Stomach (tissue), 8 donors: ENCODE measurements at regions not wholly inside any gene's neighbourhood (a gene's known extent, or its start where the extent isn't known, plus 50 kb on each side); places are given as distances from the start of the nearest gene placed in this dataset.
A peak's percentile ranks its signal among the peaks of the same experiment; 100 is the strongest.

Source experiments
- DNase-seq, 2 donors: peaks; one replicate each; pipeline versions ENCODE4 v3.0.0 to v3.0.0-alpha.2; 2013 to 2019
- H3K27ac ChIP-seq, 5 donors: fragments of 200-600 bp in 4 of 5; sonication (generic) in 4 of 5; one replicate each; pipeline ENCODE4 v1.5.1; 2013 to 2019; ENCODE audit warnings: mild to moderate bottlenecking in 1 of 5, moderate library complexity in 1 of 5
- H3K27me3 ChIP-seq, 3 donors: fragments of 200-600 bp; sonication (generic); one replicate each; pipeline ENCODE4 v1.5.1; 2017 to 2019; ENCODE audit warnings: mixed run types in 1 of 3
- H3K36me3 ChIP-seq, 4 donors: fragments of 200-600 bp; sonication (generic); 1 replicate in 3 of 4; 2 replicates in 1 of 4; pipeline ENCODE4 v1.5.1; 2016 to 2019
- H3K4me1 ChIP-seq, 4 donors: fragments of 200-600 bp; sonication (generic); one replicate each; pipeline ENCODE4 v1.5.1; 2016 to 2019
- H3K4me3 ChIP-seq, 4 donors: fragments of 200-600 bp; sonication (generic) in 3 of 4; one replicate each; pipeline ENCODE4 v1.5.1; 2016 to 2019; ENCODE audit warnings: mild to moderate bottlenecking in 1 of 4
- H3K9me3 ChIP-seq, 4 donors: fragments of 200-600 bp; sonication (generic); one replicate each; pipeline ENCODE4 v1.5.1; 2016 to 2019
- CTCF ChIP-seq, 7 experiments: fragments of 450-650 bp in 4 of 7; fragments of 200-600 bp in 3 of 7; sonication (generic) in 3 of 7; IDR thresholded peaks; one replicate each; pipeline ENCODE4 v1.5.1; 2016 to 2019; ENCODE audit warnings: antibody characterized with exemption in 7 of 7, control low read depth in 2 of 7, mild to moderate bottlenecking in 1 of 7
- EP300 ChIP-seq: sonication (generic); formaldehyde crosslinking; IDR thresholded peaks from one replicate; pipeline ENCODE4 v1.6.1; 2017; ENCODE audit warnings: antibody characterized with exemption
- POLR2A ChIP-seq, 4 donors: fragments of 450-650 bp; IDR thresholded peaks; one replicate each; pipeline ENCODE4 v1.6.1; 2016; ENCODE audit warnings: antibody characterized with exemption in 4 of 4, control low read depth in 2 of 4, mild to moderate bottlenecking in 1 of 4, moderate library complexity in 1 of 4
- POLR2AphosphoS5 ChIP-seq, 3 donors: sonication (generic); formaldehyde crosslinking; IDR thresholded peaks; one replicate each; pipeline ENCODE4 v1.6.1; 2016; ENCODE audit warnings: antibody characterized with exemption in 3 of 3
- WGBS, 5 donors: extraction: QIAGEN DNeasy Blood & Tissue Kit in 3 of 5; methylation state at CpG; one replicate each; pipeline versions ENCODE4 v1.1.5 to v1.1.7; 2013 to 2018; 5-methylcytosine and 5-hydroxymethylcytosine counted together
- intact Hi-C: fragments of 100-400 bp; cut with DNase I; formaldehyde crosslinking; loops from one replicate; pipeline ENCODE4 v1.15.1; 2023; ENCODE audit warnings: low total_unique reads
- donor health status: healthy with polysubstance abuse.
- donor health status: Bipolar disorder and iron deficiency.
- donor health status: healthy.

- Histone ChIP-seq H3K4me1 (peaks cover 0 to 6% (median 2%) of the 10 kb centered on the region in 4 donors), H3K4me3 (no peak overlapping the region), H3K9me3 (no peaks in the 10 kb centered on the region), H3K27ac (no peak overlapping the region), H3K27me3 (no peaks in the 10 kb centered on the region), H3K36me3 (no peaks in the 10 kb centered on the region)
- TF ChIP-seq POLR2AphosphoS5 (IDR thresholded peaks at IDR 0.05) (no peak), EP300 (no peak), POLR2A (IDR thresholded peaks at IDR 0.05) (no peak), CTCF (IDR thresholded peaks at IDR 0.05) (no peak)
- DNase-seq, result no peak
- intact Hi-C loops, result no loop called here
Observed at GRCh38 chr2:145292166-145292565, 772.2 kb upstream of the ZEB2 start.

GRCh38 chr2:145290986-145291385 is 771.1 kb upstream of the ZEB2 start:
- Histone ChIP-seq H3K4me3 (no peak overlapping the region), H3K4me1 (peaks cover 0 to 13% (median 3%) of the 10 kb centered on the region in 4 donors), H3K9me3 (no peaks in the 10 kb centered on the region), H3K27ac (no peak overlapping the region), H3K27me3 (no peaks in the 10 kb centered on the region), H3K36me3 (no peaks in the 10 kb centered on the region)
- WGBS, 5 donors, result 68 to 87% (median 78%) methylated on average over 2 of the region's 2 CpGs
- no peak for DNase-seq
- intact Hi-C loops, result no loop called here
- TF ChIP-seq POLR2A (IDR thresholded peaks at IDR 0.05), result no peak
- no peak for TF ChIP-seq CTCF (IDR thresholded peaks at IDR 0.05)
- no peak for TF ChIP-seq EP300
- no peak for TF ChIP-seq POLR2AphosphoS5 (IDR thresholded peaks at IDR 0.05)

DNA sequence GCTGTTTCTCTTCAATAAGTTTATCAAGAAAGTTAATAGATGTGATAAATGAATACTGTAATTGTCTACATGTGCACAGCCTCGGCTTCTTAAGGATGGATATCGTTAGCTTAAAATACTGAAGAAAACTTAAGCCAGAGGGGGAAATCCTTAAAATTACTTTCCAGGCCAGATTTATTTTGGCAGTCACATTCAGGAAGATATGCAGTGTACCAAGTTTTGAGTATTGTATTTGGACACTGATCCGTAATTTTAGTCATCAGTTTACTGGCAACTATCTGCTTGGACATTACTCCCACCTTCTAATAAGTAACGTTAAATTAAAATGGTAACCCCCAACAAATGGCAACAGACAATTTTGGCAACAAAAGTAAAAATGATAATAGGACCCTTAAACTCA is 770.0 kb upstream of the ZEB2 start:
- intact Hi-C loops, result no loop called here
- peak in 1 of 2 donors; percentile 29 for DNase-seq
- H3K27ac ChIP-seq, result no peak overlapping the region
- H3K36me3 ChIP-seq, result no peaks in the 10 kb centered on the region
- H3K4me1 ChIP-seq, result peaks cover 0 to 13% (median 3%) of the 10 kb centered on the region in 4 donors
- TF ChIP-seq POLR2AphosphoS5 (IDR thresholded peaks at IDR 0.05), result no peak
- no peak for TF ChIP-seq CTCF (IDR thresholded peaks at IDR 0.05)
- no peak for TF ChIP-seq POLR2A (IDR thresholded peaks at IDR 0.05)
- no peak for TF ChIP-seq EP300
- H3K4me3 ChIP-seq, result no peak overlapping the region
- no peaks in the 10 kb centered on the region for H3K9me3 ChIP-seq
- H3K27me3 ChIP-seq, result no peaks in the 10 kb centered on the region
- 66 to 78% (median 75%) methylated on average over 4 of the region's 4 CpGs for WGBS, 5 donors

DNA sequence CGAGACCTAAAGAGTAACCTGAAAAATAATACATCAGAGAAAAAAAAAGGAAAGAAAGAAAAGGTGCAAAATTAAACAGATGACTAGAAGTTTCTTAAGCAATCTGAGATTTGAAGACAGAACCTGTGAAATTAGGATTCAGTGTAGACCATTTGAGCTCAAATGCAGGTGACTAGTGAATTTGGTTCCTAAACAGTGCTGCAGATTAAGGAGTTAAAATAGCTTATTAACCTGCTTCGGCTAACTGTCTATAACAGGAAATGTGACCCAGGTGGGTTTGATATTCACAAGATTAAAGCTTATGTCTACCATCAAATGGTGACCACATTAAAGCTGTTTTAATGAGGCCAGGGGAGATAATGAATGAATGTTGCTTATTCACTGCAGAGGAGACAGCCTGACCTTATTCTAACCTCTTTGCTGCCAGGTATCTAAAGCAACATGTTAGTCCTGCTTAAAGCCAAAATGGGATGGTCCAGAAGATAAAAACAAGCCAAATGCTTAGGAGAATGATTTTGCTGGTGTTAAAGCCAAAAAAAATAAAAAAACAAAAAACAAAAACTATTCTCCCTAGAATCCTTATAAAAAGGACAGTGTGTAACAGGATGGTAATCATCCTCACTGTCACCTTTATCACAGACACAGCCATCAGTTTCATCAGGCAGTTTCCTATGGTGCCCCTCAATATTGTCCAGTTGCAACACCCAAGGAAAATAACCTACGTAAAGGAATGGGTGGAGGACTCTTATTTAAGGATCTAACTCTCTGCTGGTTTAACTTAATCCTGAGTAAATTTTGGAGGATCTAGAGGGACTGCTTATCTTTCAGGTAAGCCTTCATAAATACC is 769.0 kb upstream of the ZEB2 start:
- Histone ChIP-seq H3K9me3 (no peaks in the 10 kb centered on the region), H3K4me3 (no peak overlapping the region), H3K27ac (no peak overlapping the region), H3K4me1 (peaks cover 0 to 13% (median 3%) of the 10 kb centered on the region in 4 donors), H3K36me3 (no peaks in the 10 kb centered on the region), H3K27me3 (no peaks in the 10 kb centered on the region)
- TF ChIP-seq POLR2A (IDR thresholded peaks at IDR 0.05) (no peak), POLR2AphosphoS5 (IDR thresholded peaks at IDR 0.05) (no peak), EP300 (no peak), CTCF (IDR thresholded peaks at IDR 0.05) (no peak)
- no peak for DNase-seq
- intact Hi-C loops, result no loop called here
- 72 to 81% (median 77%) methylated on average over 3 of the region's 3 CpGs for WGBS, 5 donors
